ENCODE measurements at regions not wholly inside any gene's neighbourhood (a gene's known extent, or its start where the extent isn't known, plus 50 kb on each side); places are given as distances from the start of the nearest gene placed in this dataset.

- no peak for TF ChIP-seq CTCF (IDR thresholded peaks at IDR 0.05)
- TF ChIP-seq POLR2A (IDR thresholded peaks at IDR 0.05): no peak
These were observed 220.7 kb upstream of the CNKSR2 start for GRCh38 chrX:21153503-21153902.

All from ovary (tissue), 3 donors.